Astrocyte (in vitro differentiated cells and primary cell): ENCODE measurements at regions not wholly inside any gene's neighbourhood (a gene's known extent, or its start where the extent isn't known, plus 50 kb on each side); places are given as distances from the start of the nearest gene placed in this dataset.

Experiments used
- DNase-seq: peaks from one replicate; pipeline ENCODE4 v3.0.0-alpha.2; 2010; ENCODE audit warnings: low read depth
- FAIRE-seq: peaks from 2 replicates; lab custom pipeline; 2011; peaks lifted over from hg19 to GRCh38; lab: Jason Lieb, UNC
- H2AFZ ChIP-seq: 2 replicates; pipeline ENCODE4 v1.6.0; 2012; ENCODE audit warnings: low read depth, low read length, inconsistent platforms
- H3K27ac ChIP-seq: 2 replicates; pipeline ENCODE4 v1.5.1; 2011; ENCODE audit warnings: low read depth, low read length, inconsistent platforms
- H3K27me3 ChIP-seq: 2 replicates; pipeline ENCODE4 v1.6.0; 2011; ENCODE audit warnings: low read length, inconsistent platforms; ENCODE audit not compliant: insufficient read depth
- H3K36me3 ChIP-seq: 2 replicates; pipeline ENCODE4 v1.5.1; 2011; ENCODE audit warnings: low read length, inconsistent platforms; ENCODE audit not compliant: insufficient read depth
- H3K4me1 ChIP-seq: 2 replicates; pipeline ENCODE4 v1.5.1; 2011; ENCODE audit warnings: low read length, inconsistent platforms; ENCODE audit not compliant: insufficient read depth
- H3K4me2 ChIP-seq: 2 replicates; pipeline ENCODE4 v1.6.0; 2012; ENCODE audit warnings: low read length, inconsistent platforms
- H3K4me3 ChIP-seq: 2 replicates; pipeline ENCODE4 v1.5.1; 2011; ENCODE audit warnings: low read depth, mild to moderate bottlenecking, low read length, inconsistent platforms; ENCODE audit not compliant: insufficient read depth
- H3K79me2 ChIP-seq: 2 replicates; pipeline ENCODE4 v1.6.0; 2012; ENCODE audit warnings: mild to moderate bottlenecking, low read length, inconsistent platforms; ENCODE audit not compliant: insufficient read depth
- H3K9ac ChIP-seq: 2 replicates; pipeline ENCODE4 v1.6.0; 2012; ENCODE audit warnings: mild to moderate bottlenecking, low read length, inconsistent platforms
- H3K9me3 ChIP-seq: 2 replicates; pipeline ENCODE4 v1.5.1; 2012; ENCODE audit warnings: low read depth, mild to moderate bottlenecking, low read length, inconsistent platforms; ENCODE audit not compliant: insufficient read depth
- H4K20me1 ChIP-seq: 2 replicates; pipeline ENCODE4 v1.6.0; 2012; ENCODE audit warnings: low read length, inconsistent platforms; ENCODE audit not compliant: insufficient read depth
- H3K27ac Mint-ChIP-seq: one replicate; pipeline ENCODE4 v1.8.0; 2021; ENCODE audit warnings: mild to moderate bottlenecking, mixed read lengths; ENCODE audit not compliant: unreplicated experiment
- H3K27me3 Mint-ChIP-seq: one replicate; pipeline ENCODE4 v1.8.0; 2021; ENCODE audit warnings: low read depth, mixed read lengths; ENCODE audit not compliant: unreplicated experiment
- H3K36me3 Mint-ChIP-seq: one replicate; pipeline ENCODE4 v1.8.0; 2021; ENCODE audit warnings: low read depth, mixed read lengths; ENCODE audit not compliant: unreplicated experiment
- H3K4me1 Mint-ChIP-seq: one replicate; pipeline ENCODE4 v1.8.0; 2021; ENCODE audit warnings: low read depth, mixed read lengths; ENCODE audit not compliant: unreplicated experiment
- H3K4me3 Mint-ChIP-seq: one replicate; pipeline ENCODE4 v1.8.0; 2021; ENCODE audit warnings: mild to moderate bottlenecking, moderate library complexity, mixed read lengths; ENCODE audit not compliant: unreplicated experiment
- H3K9me3 Mint-ChIP-seq: one replicate; pipeline ENCODE4 v1.8.0; 2021; ENCODE audit warnings: mild to moderate bottlenecking, mixed read lengths; ENCODE audit not compliant: unreplicated experiment
- CTCF ChIP-seq: IDR thresholded peaks from 2 replicates; pipeline ENCODE4 v1.5.1; 2011; ENCODE audit warnings: low read depth, mild to moderate bottlenecking, inconsistent platforms, low read length, moderate library complexity; ENCODE audit not compliant: insufficient read depth
- EZH2 ChIP-seq: IDR thresholded peaks from 2 replicates; pipeline ENCODE4 v1.6.1; 2012; ENCODE audit warnings: mild to moderate bottlenecking, low read length, inconsistent platforms; ENCODE audit not compliant: insufficient read depth

- H3K36me3 ChIP-seq, result no peaks in the 10 kb centered on the region
- H3K4me2 ChIP-seq, result no peak overlapping the region
- no peak for TF ChIP-seq CTCF
- no peak for TF ChIP-seq EZH2
- Mint-ChIP-seq H3K27me3 (peaks cover 7% of the 10 kb centered on the region), H3K4me3 (no peak overlapping the region), H3K4me1 (no peaks in the 10 kb centered on the region), H3K27ac (no peak overlapping the region), H3K9me3 (no peaks in the 10 kb centered on the region), H3K36me3 (no peaks in the 10 kb centered on the region)
- no peak overlapping the region for H2AFZ ChIP-seq
- no peak overlapping the region for H3K27ac ChIP-seq
- H4K20me1 ChIP-seq, result no peaks in the 10 kb centered on the region
- DNase-seq (no peak), FAIRE-seq (no peak)
- no peak overlapping the region for H3K4me3 ChIP-seq
- H3K9me3 ChIP-seq, result no peaks in the 10 kb centered on the region
- H3K79me2 ChIP-seq, result no peaks in the 10 kb centered on the region
- H3K9ac ChIP-seq, result no peak overlapping the region
- no peaks in the 10 kb centered on the region for H3K4me1 ChIP-seq
- no peaks in the 10 kb centered on the region for H3K27me3 ChIP-seq
Observed at GRCh38 chr10:43981232-43981631, 332.6 kb upstream of the ZNF32 start.

GRCh38 chr10:43980715-43981114 is 332.0 kb upstream of the ZNF32 start:
- no peak overlapping the region for H3K4me3 Mint-ChIP-seq
- H3K36me3 ChIP-seq, result no peaks in the 10 kb centered on the region
- H3K27me3 Mint-ChIP-seq, result peaks cover 7% of the 10 kb centered on the region
- no peak overlapping the region for H3K27ac Mint-ChIP-seq
- TF ChIP-seq CTCF (no peak), EZH2 (no peak)
- H3K9me3 ChIP-seq, result no peaks in the 10 kb centered on the region
- no peak overlapping the region for H3K4me3 ChIP-seq
- H3K79me2 ChIP-seq, result no peaks in the 10 kb centered on the region
- no peak overlapping the region for H2AFZ ChIP-seq
- FAIRE-seq (no peak), DNase-seq (no peak)
- H3K9me3 Mint-ChIP-seq, result no peaks in the 10 kb centered on the region
- no peaks in the 10 kb centered on the region for H3K4me1 ChIP-seq
- no peaks in the 10 kb centered on the region for H3K4me1 Mint-ChIP-seq
- no peaks in the 10 kb centered on the region for H3K36me3 Mint-ChIP-seq
- no peaks in the 10 kb centered on the region for H4K20me1 ChIP-seq
- no peaks in the 10 kb centered on the region for H3K27me3 ChIP-seq
- no peak overlapping the region for H3K9ac ChIP-seq
- no peak overlapping the region for H3K4me2 ChIP-seq
- no peak overlapping the region for H3K27ac ChIP-seq

DNA sequence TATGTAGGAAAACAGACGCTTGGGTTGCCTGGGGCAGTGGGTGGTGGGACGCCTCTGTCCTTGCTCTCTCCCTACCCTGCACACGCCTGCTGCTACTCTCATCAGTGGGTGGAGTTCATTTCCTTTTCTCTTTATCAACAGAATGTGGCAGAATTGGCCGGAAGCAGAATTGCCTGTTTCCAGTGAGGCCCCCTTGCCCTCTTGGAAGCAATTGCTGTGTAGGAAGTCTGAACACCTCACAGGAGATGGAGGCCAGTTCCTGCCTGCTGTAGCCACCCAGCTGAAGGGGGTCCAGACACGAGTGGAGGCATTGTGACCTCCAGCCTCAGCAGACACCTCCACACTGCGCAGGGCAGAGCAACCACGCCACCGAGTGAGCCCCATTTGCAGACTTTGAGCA is 331.6 kb upstream of the ZNF32 start:
- Histone ChIP-seq H3K79me2 (no peaks in the 10 kb centered on the region), H3K27me3 (no peaks in the 10 kb centered on the region), H3K36me3 (no peaks in the 10 kb centered on the region), H2AFZ (no peak overlapping the region), H3K9ac (no peak overlapping the region), H3K4me3 (no peak overlapping the region), H3K4me2 (no peak overlapping the region), H3K4me1 (no peaks in the 10 kb centered on the region), H3K9me3 (no peaks in the 10 kb centered on the region), H3K27ac (no peak overlapping the region), H4K20me1 (no peaks in the 10 kb centered on the region)
- peaks cover 2% of the 10 kb centered on the region for H3K9me3 Mint-ChIP-seq
- TF ChIP-seq EZH2 (no peak), CTCF (no peak)
- no peak for DNase-seq
- no peak overlapping the region for H3K4me3 Mint-ChIP-seq
- FAIRE-seq, result no peak
- no peak overlapping the region for H3K27ac Mint-ChIP-seq
- H3K36me3 Mint-ChIP-seq, result no peaks in the 10 kb centered on the region
- no peaks in the 10 kb centered on the region for H3K4me1 Mint-ChIP-seq
- peaks cover 9% of the 10 kb centered on the region for H3K27me3 Mint-ChIP-seq
